A549 (cell line): ENCODE measurements at regions not wholly inside any gene's neighbourhood (a gene's known extent, or its start where the extent isn't known, plus 50 kb on each side); places are given as distances from the start of the nearest gene placed in this dataset.

Experiments
- ATAC-seq, 2 experiments: fragments of 200-7000 bp in 1 of 2; fragments of >200 bp in 1 of 2; cut with Nextera tagmentation in 1 of 2; cut with Tn5 transposase in 1 of 2; 3 replicates each; pipeline versions ENCODE4 v1.8.0 to v1.9.1; 2018 to 2020; ENCODE audit warnings: mild to moderate bottlenecking in 1 of 2, moderate library complexity in 1 of 2
- CTCF ChIA-PET: fragments of 300-600 bp; sonication (Branson Sonifier 250); formaldehyde crosslinking; extraction: SDS; loops from one replicate; lab custom pipeline; 2021; ENCODE audit warnings: antibody characterized with exemption, inconsistent platforms; lab: Yijun Ruan, JAX
- POLR2A ChIA-PET: fragments of 350-600 bp; formaldehyde crosslinking; extraction: SDS; loops from one replicate; lab custom pipeline; 2021; ENCODE audit warnings: antibody characterized with exemption, inconsistent platforms; lab: Yijun Ruan, JAX
- DNase-seq, 2 experiments: peaks; one replicate each; pipeline versions ENCODE4 v3.0.0 to v3.0.0-alpha.2; 2011 to 2016; ENCODE audit warnings: low read depth in 1 of 2, low spot score in 1 of 2
- FAIRE-seq: peaks from 2 replicates; lab custom pipeline; 2011; peaks lifted over from hg19 to GRCh38; lab: Jason Lieb, UNC
- H3K27ac ChIP-seq, 2 experiments: fragments of >200 bp; sonication (Bioruptor Twin); formaldehyde crosslinking; 3 replicates each; pipeline ENCODE4 v1.5.1; 2016 to 2017
- H3K4me1 ChIP-seq: fragments of >200 bp; sonication (Bioruptor Twin); formaldehyde crosslinking; 3 replicates; pipeline ENCODE4 v1.6.1; 2016
- H3K4me2 ChIP-seq: fragments of >200 bp; sonication (Bioruptor Twin); formaldehyde crosslinking; 3 replicates; pipeline ENCODE4 v1.6.1; 2016
- H3K4me3 ChIP-seq: fragments of >200 bp; sonication (Bioruptor Twin); formaldehyde crosslinking; 3 replicates; pipeline ENCODE4 v1.5.1; 2016
- H3K9me3 ChIP-seq: fragments of >200 bp; sonication (Bioruptor Twin); formaldehyde crosslinking; 3 replicates; pipeline ENCODE4 v1.6.1; 2016
- BHLHE40 ChIP-seq: IDR thresholded peaks from 2 replicates; pipeline ENCODE4 v1.6.1; 2012; ENCODE audit warnings: low read depth, low read length, inconsistent platforms
- CBX2 ChIP-seq: fragments of 200-600 bp; sonication (generic); IDR thresholded peaks from 2 replicates; pipeline ENCODE4 v1.6.1; 2016; ENCODE audit warnings: low read depth, mild to moderate bottlenecking, borderline replicate concordance
- CBX8 ChIP-seq: fragments of 200-600 bp; sonication (generic); IDR thresholded peaks from 2 replicates; pipeline ENCODE4 v1.6.1; 2016
- CHD4 ChIP-seq: fragments of 200-600 bp; sonication (generic); IDR thresholded peaks from 2 replicates; pipeline ENCODE4 v1.6.1; 2016; ENCODE audit warnings: antibody characterized with exemption, mild to moderate bottlenecking, borderline replicate concordance
- EP300 ChIP-seq, 2 experiments: fragments of >200 bp; sonication (Bioruptor Twin); formaldehyde crosslinking; IDR thresholded peaks; 2 replicates in 1 of 2; 3 replicates in 1 of 2; pipeline ENCODE4 v1.6.1; 2016 to 2017
- ESRRA ChIP-seq: fragments of 150-350 bp; IDR thresholded peaks from 2 replicates; pipeline ENCODE4 v1.6.1; 2014; ENCODE audit warnings: mild to moderate bottlenecking, low read length, borderline replicate concordance
- FOSB ChIP-seq: fragments of 250-450 bp; sonication (Bioruptor Pico); IDR thresholded peaks from 2 replicates; pipeline ENCODE4 v1.5.0; 2020; ENCODE audit warnings: mild to moderate bottlenecking, moderate library complexity
- FOSL2 ChIP-seq, 2 experiments: fragments of 450-650 bp in 1 of 2; fragments of >200 bp in 1 of 2; sonication (Bioruptor Twin) in 1 of 2; formaldehyde crosslinking; IDR thresholded peaks; 2 replicates each; pipeline versions ENCODE4 v1.5.0 to v1.6.1; 2016 to 2020; ENCODE audit warnings: mild to moderate bottlenecking in 1 of 2, moderate library complexity in 1 of 2
- GATA3 ChIP-seq: IDR thresholded peaks from 2 replicates; pipeline ENCODE4 v1.6.1; 2012; ENCODE audit warnings: borderline replicate concordance
- HOXA7 ChIP-seq: fragments of 250-450 bp; sonication (Bioruptor Pico); IDR thresholded peaks from 2 replicates; pipeline ENCODE4 v1.5.0; 2020; ENCODE audit warnings: mild to moderate bottlenecking, moderate library complexity
- HOXB5 ChIP-seq: fragments of 250-450 bp; sonication (Bioruptor Pico); IDR thresholded peaks from 2 replicates; pipeline ENCODE4 v1.5.0; 2020; ENCODE audit warnings: mild to moderate bottlenecking, moderate library complexity
- JUNB ChIP-seq: fragments of >200 bp; sonication (Bioruptor Twin); formaldehyde crosslinking; IDR thresholded peaks from 2 replicates; pipeline ENCODE4 v1.6.1; 2016
- KDM5A ChIP-seq: fragments of 200-600 bp; sonication (generic); IDR thresholded peaks from 2 replicates; pipeline ENCODE4 v1.6.1; 2016; ENCODE audit warnings: antibody characterized with exemption, mild to moderate bottlenecking
- MAFK ChIP-seq: fragments of 450-650 bp; IDR thresholded peaks from 2 replicates; pipeline ENCODE4 v1.6.1; 2014; ENCODE audit not compliant: partially characterized antibody
- MAZ ChIP-seq: fragments of 150-350 bp; IDR thresholded peaks from 2 replicates; pipeline ENCODE4 v1.6.1; 2014; ENCODE audit warnings: antibody characterized with exemption, low read depth, low read length, borderline replicate concordance
- MYC ChIP-seq: IDR thresholded peaks from 2 replicates; pipeline ENCODE4 v1.6.1; 2012; ENCODE audit warnings: mild to moderate bottlenecking, inconsistent platforms, low read length, improper control_type of control experiment, borderline replicate concordance
- NFE2L2 ChIP-seq: fragments of 150-350 bp; conservative IDR thresholded peaks from 2 replicates; pipeline ENCODE4 v1.6.1; 2014; ENCODE audit warnings: low read length
- NPAS2 ChIP-seq: fragments of 250-450 bp; sonication (Bioruptor Pico); IDR thresholded peaks from 2 replicates; pipeline ENCODE4 v1.8.0; 2022; ENCODE audit warnings: mild to moderate bottlenecking, moderate library complexity, borderline replicate concordance
- NR3C1 ChIP-seq: fragments of >200 bp; sonication (Bioruptor Twin); formaldehyde crosslinking; IDR thresholded peaks from 3 replicates; pipeline ENCODE4 v1.6.1; 2017
- PHF8 ChIP-seq: fragments of 200-600 bp; sonication (generic); IDR thresholded peaks from 2 replicates; pipeline ENCODE4 v1.6.1; 2016; ENCODE audit warnings: low read depth, mild to moderate bottlenecking, antibody characterized with exemption, moderate library complexity, borderline replicate concordance
- POLR2A ChIP-seq: IDR thresholded peaks from 2 replicates; pipeline ENCODE4 v1.6.1; 2012; ENCODE audit warnings: mild to moderate bottlenecking, low read length
- RAD21 ChIP-seq, 2 experiments: fragments of >200 bp in 1 of 2; sonication (Bioruptor Twin) in 1 of 2; formaldehyde crosslinking in 1 of 2; IDR thresholded peaks in 1 of 2; conservative IDR thresholded peaks in 1 of 2; 2 replicates in 1 of 2; 3 replicates in 1 of 2; pipeline ENCODE4 v1.6.1; 2012 to 2018; ENCODE audit warnings: inconsistent platforms in 1 of 2
- RCOR1 ChIP-seq: fragments of 150-350 bp; IDR thresholded peaks from 2 replicates; pipeline ENCODE4 v1.6.1; 2014; ENCODE audit warnings: antibody characterized with exemption, low read length, low read depth
- SMC3 ChIP-seq: fragments of >200 bp; sonication (Bioruptor Twin); formaldehyde crosslinking; IDR thresholded peaks from 3 replicates; pipeline ENCODE4 v1.6.1; 2018; ENCODE audit warnings: inconsistent platforms
- TFCP2L1 ChIP-seq: fragments of 250-450 bp; sonication (Bioruptor Pico); IDR thresholded peaks from 2 replicates; pipeline ENCODE4 v1.5.0; 2021; ENCODE audit warnings: mild to moderate bottlenecking
- ZC3H11A ChIP-seq: fragments of 450-650 bp; IDR thresholded peaks from 2 replicates; pipeline ENCODE4 v1.6.1; 2014; ENCODE audit warnings: antibody characterized with exemption, mild to moderate bottlenecking
- ZSCAN20 ChIP-seq: fragments of 250-450 bp; sonication (Bioruptor Pico); IDR thresholded peaks from 2 replicates; pipeline ENCODE4 v1.8.0; 2022; ENCODE audit warnings: mild to moderate bottlenecking, moderate library complexity
- WGBS: methylation state at CpG from one replicate; pipeline ENCODE4 v1.1.6; 2017; ENCODE audit errors: missing lambda C conversion rate; 5-methylcytosine and 5-hydroxymethylcytosine counted together
- TF ChIP-seq, protein P1 (sequence below): fragments of 200-600 bp; sonication (generic); IDR thresholded peaks from 2 replicates; pipeline ENCODE4 v1.6.1; 2016; ENCODE audit warnings: antibody characterized with exemption, mild to moderate bottlenecking, moderate library complexity
- TF ChIP-seq, protein P2 (sequence below): fragments of >200 bp; sonication (Bioruptor Twin); formaldehyde crosslinking; IDR thresholded peaks from 3 replicates; pipeline ENCODE4 v1.5.1; 2016

DNA sequence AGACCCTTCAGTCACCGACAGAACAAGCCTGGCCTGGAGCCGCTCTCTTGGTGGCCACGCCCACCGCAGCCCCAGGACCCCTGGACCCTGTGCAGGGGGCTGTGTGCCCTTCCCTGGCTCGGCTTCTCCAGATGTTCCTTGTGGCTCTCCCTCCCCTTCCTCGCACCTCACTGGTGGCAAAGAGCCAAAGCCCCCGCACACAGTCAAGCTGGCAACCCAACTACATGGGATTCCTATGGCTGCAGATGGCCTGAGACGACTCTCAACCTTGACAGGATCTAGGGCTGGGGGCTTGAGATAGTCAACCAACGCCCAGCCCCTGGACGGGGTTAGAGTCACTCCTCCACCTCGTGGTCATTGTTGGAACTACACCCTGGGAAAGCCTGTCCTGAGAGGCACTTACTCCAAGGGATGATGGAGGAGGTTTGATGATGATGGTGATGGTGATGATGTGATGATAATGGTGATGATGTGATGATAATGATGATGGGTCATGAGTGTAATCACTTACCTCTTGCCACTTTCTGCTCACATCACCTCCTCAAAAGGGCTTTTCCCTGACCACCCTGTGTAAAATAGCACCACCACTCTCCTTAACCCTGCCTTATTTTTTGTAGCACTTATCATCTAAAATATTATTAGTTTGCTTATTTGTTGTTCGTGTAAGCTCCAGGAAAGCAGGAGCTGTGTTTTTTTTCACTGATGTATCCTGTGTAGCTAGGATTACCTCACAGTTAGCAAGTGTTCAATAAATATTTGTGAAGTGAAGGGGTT lies 278.4 kb downstream of the LRFN2 start:
- no peak overlapping the region for H3K27ac ChIP-seq
- CTCF ChIA-PET = interaction anchor here (0.6 to 1.1 kb wide), 5 partner anchors 9 to 910 kb away, joined by 3 to 4 read pairs (median 3); no protein-coding TSS in a partner anchor
- DNase-seq (peak; percentile 13 to 32), ATAC-seq (peak in 1 of 2 experiments; percentile 81; a peak in 3 of 6 replicates)
- no peak overlapping the region for H3K4me2 ChIP-seq
- WGBS = 23% methylated on average over 4 of the region's 12 CpGs
- no peaks in the 10 kb centered on the region for H3K4me1 ChIP-seq
- H3K9me3 ChIP-seq = no peaks in the 10 kb centered on the region
- no peak for TF ChIP-seq RCOR1
- peak; percentile 41; the same call in 2 of the 3 replicates for TF ChIP-seq SMC3
- TF ChIP-seq HOXB5 = no peak
- TF ChIP-seq MAFK = no peak
- TF ChIP-seq PHF8 = no peak
- TF ChIP-seq NFE2L2 = no peak
- TF ChIP-seq CHD4 = no peak
- TF ChIP-seq JUNB = no peak
- no peak for TF ChIP-seq MAZ
- no peak for TF ChIP-seq CBX8
- TF ChIP-seq FOSL2 (IDR thresholded peaks at IDR 0.05) = no peak
- no peak for TF ChIP-seq FOSL2 (CRISPR knock-in tag; IDR thresholded peaks at IDR 0.05)
- TF ChIP-seq ZSCAN20 = no peak
- no peak for TF ChIP-seq ESRRA
- TF ChIP-seq MYC = no peak
- no peak for TF ChIP-seq CBX2
- no peak for TF ChIP-seq NPAS2
- TF ChIP-seq EP300 (IDR thresholded peaks at IDR 0.05) = no peak
- TF ChIP-seq, protein P1, sequence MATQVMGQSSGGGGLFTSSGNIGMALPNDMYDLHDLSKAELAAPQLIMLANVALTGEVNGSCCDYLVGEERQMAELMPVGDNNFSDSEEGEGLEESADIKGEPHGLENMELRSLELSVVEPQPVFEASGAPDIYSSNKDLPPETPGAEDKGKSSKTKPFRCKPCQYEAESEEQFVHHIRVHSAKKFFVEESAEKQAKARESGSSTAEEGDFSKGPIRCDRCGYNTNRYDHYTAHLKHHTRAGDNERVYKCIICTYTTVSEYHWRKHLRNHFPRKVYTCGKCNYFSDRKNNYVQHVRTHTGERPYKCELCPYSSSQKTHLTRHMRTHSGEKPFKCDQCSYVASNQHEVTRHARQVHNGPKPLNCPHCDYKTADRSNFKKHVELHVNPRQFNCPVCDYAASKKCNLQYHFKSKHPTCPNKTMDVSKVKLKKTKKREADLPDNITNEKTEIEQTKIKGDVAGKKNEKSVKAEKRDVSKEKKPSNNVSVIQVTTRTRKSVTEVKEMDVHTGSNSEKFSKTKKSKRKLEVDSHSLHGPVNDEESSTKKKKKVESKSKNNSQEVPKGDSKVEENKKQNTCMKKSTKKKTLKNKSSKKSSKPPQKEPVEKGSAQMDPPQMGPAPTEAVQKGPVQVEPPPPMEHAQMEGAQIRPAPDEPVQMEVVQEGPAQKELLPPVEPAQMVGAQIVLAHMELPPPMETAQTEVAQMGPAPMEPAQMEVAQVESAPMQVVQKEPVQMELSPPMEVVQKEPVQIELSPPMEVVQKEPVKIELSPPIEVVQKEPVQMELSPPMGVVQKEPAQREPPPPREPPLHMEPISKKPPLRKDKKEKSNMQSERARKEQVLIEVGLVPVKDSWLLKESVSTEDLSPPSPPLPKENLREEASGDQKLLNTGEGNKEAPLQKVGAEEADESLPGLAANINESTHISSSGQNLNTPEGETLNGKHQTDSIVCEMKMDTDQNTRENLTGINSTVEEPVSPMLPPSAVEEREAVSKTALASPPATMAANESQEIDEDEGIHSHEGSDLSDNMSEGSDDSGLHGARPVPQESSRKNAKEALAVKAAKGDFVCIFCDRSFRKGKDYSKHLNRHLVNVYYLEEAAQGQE = no peak
- no peak for TF ChIP-seq TFCP2L1 (CRISPR knock-in tag)
- TF ChIP-seq RAD21 (conservative IDR thresholded peaks at IDR 0.05 in 1 of 2, IDR thresholded peaks at IDR 0.05 in 1 of 2) = peak; percentile 39 to 41; a peak in 4 of 5 replicates
- TF ChIP-seq, protein P2, sequence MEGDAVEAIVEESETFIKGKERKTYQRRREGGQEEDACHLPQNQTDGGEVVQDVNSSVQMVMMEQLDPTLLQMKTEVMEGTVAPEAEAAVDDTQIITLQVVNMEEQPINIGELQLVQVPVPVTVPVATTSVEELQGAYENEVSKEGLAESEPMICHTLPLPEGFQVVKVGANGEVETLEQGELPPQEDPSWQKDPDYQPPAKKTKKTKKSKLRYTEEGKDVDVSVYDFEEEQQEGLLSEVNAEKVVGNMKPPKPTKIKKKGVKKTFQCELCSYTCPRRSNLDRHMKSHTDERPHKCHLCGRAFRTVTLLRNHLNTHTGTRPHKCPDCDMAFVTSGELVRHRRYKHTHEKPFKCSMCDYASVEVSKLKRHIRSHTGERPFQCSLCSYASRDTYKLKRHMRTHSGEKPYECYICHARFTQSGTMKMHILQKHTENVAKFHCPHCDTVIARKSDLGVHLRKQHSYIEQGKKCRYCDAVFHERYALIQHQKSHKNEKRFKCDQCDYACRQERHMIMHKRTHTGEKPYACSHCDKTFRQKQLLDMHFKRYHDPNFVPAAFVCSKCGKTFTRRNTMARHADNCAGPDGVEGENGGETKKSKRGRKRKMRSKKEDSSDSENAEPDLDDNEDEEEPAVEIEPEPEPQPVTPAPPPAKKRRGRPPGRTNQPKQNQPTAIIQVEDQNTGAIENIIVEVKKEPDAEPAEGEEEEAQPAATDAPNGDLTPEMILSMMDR = peak; percentile 43
- TF ChIP-seq NR3C1 = no peak
- TF ChIP-seq, all 56 proteins: peak for 3
- FAIRE-seq = no peak
- POLR2A ChIA-PET = no interaction called here
- H3K4me3 ChIP-seq = no peak overlapping the region

DNA sequence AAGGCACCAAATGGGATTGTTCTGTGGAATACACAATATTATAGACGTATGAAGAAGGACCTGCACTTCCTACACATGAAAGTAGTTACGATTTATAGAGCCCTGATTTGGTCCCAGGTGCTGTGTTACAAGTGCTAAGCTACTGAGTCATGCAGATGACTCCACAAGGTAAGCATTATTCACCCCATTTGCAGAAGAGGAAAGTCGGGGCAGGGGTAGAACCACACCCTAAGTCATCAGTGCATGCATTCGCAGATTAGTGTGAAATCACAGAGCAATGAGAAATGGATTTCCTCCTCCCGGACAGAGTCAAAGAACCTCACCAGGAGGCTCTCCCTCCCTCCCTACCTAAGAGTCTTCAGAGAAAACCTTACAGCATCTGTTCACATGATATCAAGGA lies 279.5 kb downstream of the LRFN2 start:
- Histone ChIP-seq H3K27ac (no peak overlapping the region), H3K4me2 (no peak overlapping the region), H3K4me1 (no peaks in the 10 kb centered on the region), H3K4me3 (no peak overlapping the region), H3K9me3 (no peaks in the 10 kb centered on the region)
- ATAC-seq (no peak), FAIRE-seq (no peak), DNase-seq (no peak)
- CTCF ChIA-PET = interaction anchor here (1.0 to 2.2 kb wide), 2 partner anchors 280 to 909 kb away, joined by 3 to 7 read pairs; partner anchors contain the start of gene LRFN2
- WGBS = 3% methylated on average over 5 of the region's 5 CpGs
- POLR2A ChIA-PET = no interaction called here
- TF ChIP-seq, protein P1 = no peak
- TF ChIP-seq FOSB = no peak
- TF ChIP-seq ZC3H11A = no peak
- TF ChIP-seq MAFK = no peak
- TF ChIP-seq RAD21 (conservative IDR thresholded peaks at IDR 0.05 in 1 of 2, IDR thresholded peaks at IDR 0.05 in 1 of 2) = no peak
- no peak for TF ChIP-seq GATA3
- TF ChIP-seq KDM5A = no peak
- TF ChIP-seq POLR2A = no peak
- no peak for TF ChIP-seq BHLHE40
- no peak for TF ChIP-seq HOXA7 (CRISPR knock-in tag)
